ENCODE measurements at regions not wholly inside any gene's neighbourhood (a gene's known extent, or its start where the extent isn't known, plus 50 kb on each side); places are given as distances from the start of the nearest gene placed in this dataset.

- no peaks in the 10 kb centered on the region for H3K79me2 ChIP-seq
- no peak overlapping the region for H3K4me2 ChIP-seq
- no peaks in the 10 kb centered on the region for H3K4me1 ChIP-seq (ENCODE audit: insufficient read depth)
- no peaks in the 10 kb centered on the region for H4K20me1 ChIP-seq (ENCODE audit: insufficient read depth, poor library complexity, severe bottlenecking)
- no peaks in the 10 kb centered on the region for H3K27me3 ChIP-seq
- WGBS (ENCODE audit: low lambda C conversion rate, missing lambda C conversion rate), result 76% methylated on average over 5 of the region's 5 CpGs
- no peak overlapping the region for H2AFZ ChIP-seq
- H3K36me3 ChIP-seq (replicated peaks; ENCODE audit: insufficient read depth, low read depth), result no peaks in the 10 kb centered on the region
- DNase-seq (ENCODE audit: low spot score), result no peak
- no peak overlapping the region for H3K27ac ChIP-seq
- H3K9me3 ChIP-seq (ENCODE audit: low read depth), result no peaks in the 10 kb centered on the region
- H3K4me3 ChIP-seq, result no peak overlapping the region
- H3K9me2 ChIP-seq (replicated peaks; ENCODE audit: insufficient read depth), result no peaks in the 10 kb centered on the region
- TF ChIP-seq CTCF (IDR thresholded peaks at IDR 0.05; ENCODE audit: poor library complexity), result no peak
- no peak for TF ChIP-seq EZH2phosphoT487 (IDR thresholded peaks at IDR 0.05; ENCODE audit: low read depth, severe bottlenecking, unreplicated experiment)
- no peak for TF ChIP-seq EZH2 (IDR thresholded peaks at IDR 0.05; ENCODE audit: borderline replicate concordance)
Measured at GRCh38 chr17:71978435-71978834, 142.4 kb upstream of the SOX9 start.

DNA sequence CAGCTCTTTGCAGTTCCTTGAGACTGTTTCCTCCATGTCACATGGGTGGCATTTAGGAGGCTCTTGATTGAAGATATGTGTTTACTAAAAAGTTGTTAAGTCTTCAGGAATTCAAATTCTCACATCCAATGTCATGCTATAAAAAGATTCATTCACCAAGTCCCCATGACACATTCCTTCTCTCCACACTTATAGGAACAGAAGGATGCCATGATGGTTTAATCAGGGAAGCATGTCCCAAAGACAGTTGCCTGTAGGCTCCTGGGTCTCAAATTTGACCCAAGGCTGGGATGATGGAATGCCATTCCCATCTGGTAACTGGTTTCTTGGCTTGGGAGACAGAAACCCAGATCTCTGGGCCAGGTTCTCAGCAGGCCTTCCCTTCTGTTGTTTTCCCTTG, 140.6 kb upstream of the SOX9 start:
- Histone ChIP-seq H3K9me2 (replicated peaks; ENCODE audit: insufficient read depth) (no peaks in the 10 kb centered on the region), H3K4me2 (no peak overlapping the region), H3K9me3 (ENCODE audit: low read depth) (no peaks in the 10 kb centered on the region), H3K36me3 (replicated peaks; ENCODE audit: insufficient read depth, low read depth) (no peaks in the 10 kb centered on the region), H3K79me2 (no peaks in the 10 kb centered on the region), H3K27me3 (no peaks in the 10 kb centered on the region), H2AFZ (no peak overlapping the region), H4K20me1 (ENCODE audit: insufficient read depth, poor library complexity, severe bottlenecking) (no peaks in the 10 kb centered on the region), H3K4me1 (ENCODE audit: insufficient read depth) (no peaks in the 10 kb centered on the region), H3K4me3 (no peak overlapping the region), H3K27ac (no peak overlapping the region)
- DNase-seq (ENCODE audit: low spot score), result no peak
- no peak for TF ChIP-seq CTCF (IDR thresholded peaks at IDR 0.05; ENCODE audit: poor library complexity)
- no peak for TF ChIP-seq EZH2 (IDR thresholded peaks at IDR 0.05; ENCODE audit: borderline replicate concordance)
- TF ChIP-seq EZH2phosphoT487 (IDR thresholded peaks at IDR 0.05; ENCODE audit: low read depth, severe bottlenecking, unreplicated experiment), result no peak

DNA sequence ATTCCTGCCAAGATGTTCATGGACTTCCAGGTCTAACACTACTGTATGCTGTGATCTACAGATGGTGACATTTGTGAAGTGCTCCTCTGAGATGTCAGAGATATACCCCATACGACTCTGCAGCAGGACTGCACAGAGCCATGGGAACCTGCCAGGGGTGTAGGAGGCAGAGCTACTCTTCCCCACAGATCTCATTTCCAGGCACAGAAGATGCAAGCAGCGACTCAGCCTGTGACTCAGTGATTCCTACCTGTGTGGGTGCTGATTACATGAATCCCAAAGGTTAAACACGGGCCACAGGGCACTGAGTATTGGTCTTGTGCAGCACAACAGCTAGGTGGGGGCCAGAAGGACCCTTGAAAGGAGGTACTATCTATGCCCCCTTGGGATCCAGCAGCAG, 137.0 kb upstream of the SOX9 start:
- H2AFZ ChIP-seq, result no peak overlapping the region
- TF ChIP-seq CTCF (IDR thresholded peaks at IDR 0.05; ENCODE audit: poor library complexity), result no peak
- no peak for TF ChIP-seq EZH2phosphoT487 (IDR thresholded peaks at IDR 0.05; ENCODE audit: low read depth, severe bottlenecking, unreplicated experiment)
- TF ChIP-seq EZH2 (IDR thresholded peaks at IDR 0.05; ENCODE audit: borderline replicate concordance), result no peak
- H4K20me1 ChIP-seq (ENCODE audit: insufficient read depth, poor library complexity, severe bottlenecking), result no peaks in the 10 kb centered on the region
- 55% methylated on average over 3 of the region's 3 CpGs for WGBS (ENCODE audit: low lambda C conversion rate, missing lambda C conversion rate)
- H3K4me3 ChIP-seq, result no peak overlapping the region
- no peaks in the 10 kb centered on the region for H3K79me2 ChIP-seq
- no peak overlapping the region for H3K4me2 ChIP-seq
- H3K36me3 ChIP-seq (replicated peaks; ENCODE audit: insufficient read depth, low read depth), result no peaks in the 10 kb centered on the region
- no peak overlapping the region for H3K27ac ChIP-seq
- H3K9me2 ChIP-seq (replicated peaks; ENCODE audit: insufficient read depth), result no peaks in the 10 kb centered on the region
- no peak for DNase-seq (ENCODE audit: low spot score)
- no peaks in the 10 kb centered on the region for H3K27me3 ChIP-seq
- no peaks in the 10 kb centered on the region for H3K4me1 ChIP-seq (ENCODE audit: insufficient read depth)
- no peaks in the 10 kb centered on the region for H3K9me3 ChIP-seq (ENCODE audit: low read depth)

All from hepatocyte (in vitro differentiated cells).